ENCODE measurements at regions not wholly inside any gene's neighbourhood (a gene's known extent, or its start where the extent isn't known, plus 50 kb on each side); places are given as distances from the start of the nearest gene placed in this dataset.

DNA sequence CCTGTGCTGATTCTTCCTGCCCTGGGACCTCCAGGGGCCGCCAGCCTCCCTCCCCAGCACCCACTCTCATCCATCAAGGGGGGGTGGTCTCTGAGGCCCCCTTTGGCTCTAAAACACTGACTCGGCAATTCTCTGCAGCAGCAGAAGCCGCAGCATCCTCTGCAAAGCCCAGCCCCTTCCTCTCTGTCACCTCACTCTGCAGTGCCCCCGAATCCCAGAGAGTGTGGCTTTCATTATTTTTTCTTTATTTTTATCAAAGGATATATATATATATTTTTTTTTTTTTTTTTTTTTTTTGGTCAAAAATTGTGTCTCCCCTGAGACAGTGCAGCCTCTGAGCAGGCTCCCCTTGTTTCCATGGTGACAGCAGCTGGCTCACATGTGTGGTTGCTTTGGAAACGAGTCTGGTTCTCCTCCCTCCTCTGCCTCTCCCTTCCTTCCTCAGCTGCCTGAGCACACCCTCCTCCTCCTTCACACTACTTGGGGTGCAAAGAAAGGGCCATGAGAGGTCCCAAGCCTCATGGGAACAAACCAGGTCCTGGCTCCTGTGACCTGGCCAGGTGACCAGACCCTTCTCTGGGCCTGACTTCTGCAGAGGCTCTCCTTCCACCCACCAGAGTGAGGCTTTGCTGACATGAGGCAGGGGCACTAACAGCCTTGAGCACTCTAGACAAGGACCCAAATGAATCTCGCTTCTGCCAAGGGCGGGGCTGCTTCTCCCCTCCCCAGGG, 100.5 kb downstream of the LRRC74A start:
- no peak for DNase-seq (ENCODE audit: low read depth, low spot score)

DNA sequence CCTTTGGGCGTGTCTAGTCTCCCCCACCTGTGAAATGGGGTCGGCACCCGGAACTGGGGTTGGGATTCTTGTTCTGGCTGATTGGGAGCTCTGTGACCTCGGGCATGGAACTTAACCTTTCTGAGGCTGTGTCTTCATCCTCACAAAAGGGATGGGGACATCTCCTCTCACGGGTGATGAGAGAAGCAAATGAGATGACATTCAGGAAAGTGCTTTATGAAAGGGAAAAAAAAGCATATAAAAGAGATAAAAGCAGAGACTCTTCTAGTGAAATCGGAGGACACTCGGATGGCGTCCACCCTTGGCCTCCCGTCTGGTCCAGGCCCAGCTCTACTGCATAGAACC, 98.9 kb downstream of the LRRC74A start:
- DNase-seq (ENCODE audit: low read depth, low spot score): no peak

DNA sequence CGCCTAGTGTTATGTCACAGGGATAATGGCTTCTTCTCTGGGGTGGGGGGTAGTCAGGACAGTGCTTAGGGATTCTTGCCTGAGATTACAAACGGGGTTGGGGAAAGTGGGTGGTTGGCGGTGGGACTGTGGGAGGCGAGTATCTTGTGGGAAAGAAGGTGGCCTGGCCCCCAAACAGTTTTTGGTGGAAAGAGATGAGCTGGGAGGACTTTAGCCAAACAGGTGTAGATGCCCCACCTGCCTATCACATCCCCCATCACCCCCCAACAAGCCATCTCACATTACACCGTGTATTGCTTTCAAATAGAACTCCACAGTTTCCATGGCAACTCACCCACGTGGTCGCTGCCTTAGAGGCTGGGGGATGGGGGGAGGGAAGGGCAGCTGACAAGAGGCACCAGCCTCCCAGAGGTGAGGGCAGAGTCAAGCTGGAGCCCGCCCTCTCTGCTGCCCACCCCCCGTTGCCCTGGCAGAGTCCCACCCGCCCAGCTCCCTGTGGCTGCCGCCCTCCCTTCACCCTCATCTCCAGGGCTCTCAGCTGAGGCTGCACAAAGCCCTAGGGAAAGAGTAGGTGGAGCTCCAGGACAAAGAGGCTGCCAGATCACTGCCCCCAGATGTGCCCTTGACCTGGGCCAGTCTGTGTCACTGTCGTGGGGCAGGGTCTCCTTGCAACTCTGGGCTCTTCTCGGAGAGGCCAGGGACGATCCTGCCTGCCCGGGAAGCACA, 98.3 kb downstream of the LRRC74A start:
- peak; percentile 82 for DNase-seq (ENCODE audit: low read depth, low spot score)

DNA sequence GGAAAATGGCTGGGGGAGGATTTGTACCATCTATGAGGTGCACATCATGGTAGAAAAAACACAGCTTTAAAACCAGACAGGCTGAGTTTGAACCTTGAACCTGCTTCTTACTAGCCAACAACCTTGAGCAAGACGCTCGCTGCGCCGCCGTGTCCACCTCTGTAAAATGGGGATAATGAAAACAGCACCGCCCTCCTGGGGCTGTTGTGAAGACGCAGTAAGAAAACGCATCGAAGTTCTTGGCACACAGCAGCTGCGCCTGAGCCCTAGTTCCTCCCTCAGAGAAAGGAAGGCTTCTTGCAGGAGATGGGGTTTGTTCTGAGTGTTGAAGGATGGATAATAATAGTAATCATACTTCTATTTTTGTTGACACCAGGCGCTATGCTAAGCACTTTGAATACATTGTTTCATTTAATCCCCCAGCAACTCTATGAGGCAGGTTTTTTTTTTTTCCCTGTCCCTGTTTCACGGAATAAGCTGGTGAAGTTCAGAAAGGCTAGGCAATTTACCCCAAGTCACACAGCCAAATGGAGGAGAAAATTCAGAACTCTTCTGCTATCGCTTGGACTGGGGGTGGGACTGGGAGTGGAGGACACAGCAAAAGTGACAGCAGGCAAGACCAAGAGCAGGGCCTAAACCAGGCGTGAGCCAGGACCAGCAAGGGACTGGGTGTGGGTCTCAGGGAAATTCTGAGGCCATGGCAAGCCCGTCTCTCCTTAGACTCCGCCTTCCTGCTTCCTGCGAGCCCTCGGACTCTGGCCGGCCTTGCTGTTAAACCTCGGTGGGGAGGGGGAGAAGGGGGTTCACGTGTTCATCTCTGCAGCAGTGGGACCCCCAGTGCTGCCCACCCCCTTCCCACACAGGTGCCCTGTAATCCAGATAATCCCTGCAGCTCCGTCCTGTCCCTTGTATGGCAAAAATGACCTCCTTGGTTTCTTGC, 97.5 kb downstream of the LRRC74A start:
- no peak for DNase-seq (ENCODE audit: low read depth, low spot score)

DNA sequence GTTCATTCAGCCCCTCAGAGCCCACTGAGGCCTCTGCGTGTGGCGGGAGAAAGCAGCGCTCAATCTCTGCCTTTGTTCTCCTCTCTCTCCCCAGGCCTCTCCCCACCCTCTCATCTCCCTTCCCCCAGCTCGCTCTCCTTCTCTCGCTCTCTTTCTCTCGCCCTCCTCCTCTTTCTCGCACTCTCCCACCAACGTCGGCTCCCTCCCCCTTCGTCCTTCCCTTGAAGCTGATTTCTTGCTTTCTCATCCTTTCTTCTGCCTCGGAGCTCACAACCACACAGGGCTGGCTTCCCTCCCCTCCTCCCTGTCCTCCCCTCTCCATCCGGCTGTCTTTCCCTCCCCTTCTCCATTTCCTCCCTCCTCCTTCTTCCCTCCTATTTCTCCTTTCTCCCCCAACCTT, 96.4 kb downstream of the LRRC74A start:
- DNase-seq (ENCODE audit: low read depth, low spot score): peak; percentile 76

DNA sequence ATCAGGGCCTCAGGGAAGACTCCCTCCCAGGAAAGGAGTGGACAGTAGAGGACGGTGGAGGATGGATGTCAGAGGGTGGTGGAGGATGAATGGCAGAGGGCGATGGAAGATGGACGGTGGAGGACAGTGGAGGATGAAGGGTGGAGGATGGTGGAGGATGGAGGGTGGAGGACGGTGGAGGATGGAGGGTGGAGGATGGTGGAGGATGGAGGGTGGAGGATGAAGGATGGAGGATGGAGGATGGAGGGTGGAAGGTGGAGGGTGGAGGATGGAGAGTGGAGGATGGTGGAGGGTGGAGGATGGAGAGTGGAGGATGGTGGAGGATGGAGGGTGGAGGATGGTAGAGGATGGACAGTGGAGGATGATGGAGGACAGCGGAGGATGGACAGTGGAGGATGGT, 95.9 kb downstream of the LRRC74A start:
- DNase-seq (ENCODE audit: low read depth, low spot score): no peak

DNA sequence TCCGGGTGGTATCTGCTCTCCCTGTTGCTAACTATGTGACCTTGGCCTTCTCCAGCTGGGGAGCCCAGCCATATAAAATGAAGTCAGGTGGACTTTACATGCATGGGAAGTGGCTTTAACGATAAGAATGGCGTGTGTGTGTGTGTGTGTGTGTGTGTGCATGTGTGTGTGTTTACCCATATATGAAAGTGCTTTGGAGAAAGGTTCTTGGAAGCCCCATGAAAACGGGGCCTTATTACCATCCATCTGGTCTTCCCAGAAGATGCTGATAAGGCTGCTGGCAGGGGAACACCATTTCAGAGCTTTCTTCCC, 94.8 kb downstream of the LRRC74A start:
- no peak for DNase-seq (ENCODE audit: low read depth, low spot score)

DNA sequence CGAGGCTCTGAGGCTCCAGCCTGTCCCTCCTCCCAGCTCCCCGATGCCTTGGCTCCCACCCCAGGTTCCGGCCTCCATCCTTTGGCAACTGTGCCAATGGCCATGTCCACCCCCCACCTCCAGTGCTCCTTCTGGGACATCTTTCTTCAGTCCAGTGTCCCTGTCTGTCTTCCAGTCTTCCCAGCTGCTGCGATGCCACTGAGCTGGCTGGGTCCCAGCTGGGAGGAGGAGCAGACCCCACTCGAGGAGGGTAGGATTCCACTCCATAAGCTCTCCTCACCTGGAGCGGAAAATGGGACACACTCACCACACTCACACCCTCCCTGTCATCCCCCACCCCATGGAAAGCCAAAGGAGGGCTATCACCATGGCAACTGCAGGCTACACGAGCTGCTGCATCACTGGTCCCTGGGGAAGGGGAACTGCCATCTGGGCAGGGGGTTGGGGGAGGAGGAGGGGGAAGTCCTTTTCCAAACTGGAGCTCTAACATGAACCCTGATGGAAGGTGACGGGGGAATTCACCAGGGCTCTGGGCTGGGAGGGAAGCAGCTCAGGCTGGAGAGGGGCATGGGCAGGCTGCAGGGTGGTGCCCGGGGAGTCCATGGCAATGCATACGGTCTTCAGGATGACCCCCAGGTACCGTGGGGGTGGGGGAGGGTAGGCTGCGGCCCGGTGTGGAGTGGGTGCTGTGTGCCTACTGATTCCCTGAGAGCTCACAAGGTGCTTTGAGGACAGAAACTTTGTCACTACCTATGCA, 94.3 kb downstream of the LRRC74A start:
- peak; percentile 42 for DNase-seq (ENCODE audit: low read depth, low spot score)

DNA sequence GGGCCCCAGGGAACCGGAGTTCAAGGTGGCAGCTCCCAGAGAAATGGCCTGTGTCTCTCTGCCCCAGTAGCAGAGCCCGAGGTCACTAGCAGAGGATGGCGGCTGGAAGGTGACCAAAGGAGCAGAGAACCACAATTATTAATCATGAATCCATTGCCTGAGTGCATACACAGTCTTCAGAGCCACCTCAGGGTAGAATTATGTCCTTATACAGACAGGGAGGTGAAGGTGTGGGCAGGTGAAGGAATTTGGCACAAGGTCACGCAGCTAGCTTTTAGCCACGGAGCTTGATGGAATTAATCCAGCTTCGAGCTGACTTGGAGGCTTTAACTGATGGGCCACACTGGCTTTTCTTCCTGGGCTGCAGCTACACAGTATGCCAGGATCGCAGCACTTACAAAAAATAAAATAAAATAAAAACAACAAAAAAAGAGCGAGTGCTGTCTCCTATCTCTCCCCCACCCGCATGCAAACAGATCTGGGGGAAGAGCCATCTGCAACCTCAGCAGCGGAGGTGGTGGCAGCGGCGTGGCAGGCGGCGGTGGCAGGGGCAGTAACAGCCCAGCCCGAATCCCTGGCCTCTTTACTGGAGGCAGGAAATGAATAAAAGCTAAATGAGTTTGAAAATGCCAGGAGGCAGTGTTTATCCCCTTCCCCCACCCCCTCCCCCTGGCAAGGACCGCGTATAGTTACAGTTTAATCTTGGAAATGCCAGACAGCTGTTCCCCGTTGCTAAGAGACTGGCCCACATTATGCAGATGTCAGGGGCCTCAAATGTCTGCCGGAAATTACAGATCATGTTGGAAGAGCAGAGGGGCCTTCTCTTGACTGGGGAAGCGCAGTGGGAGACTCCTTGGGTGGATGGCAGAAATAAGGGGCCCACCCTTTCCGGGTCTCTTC, 93.5 kb downstream of the LRRC74A start:
- DNase-seq (ENCODE audit: low read depth, low spot score): peak; percentile 82
